ENCODE measurements at regions not wholly inside any gene's neighbourhood (a gene's known extent, or its start where the extent isn't known, plus 50 kb on each side); places are given as distances from the start of the nearest gene placed in this dataset.

DNA sequence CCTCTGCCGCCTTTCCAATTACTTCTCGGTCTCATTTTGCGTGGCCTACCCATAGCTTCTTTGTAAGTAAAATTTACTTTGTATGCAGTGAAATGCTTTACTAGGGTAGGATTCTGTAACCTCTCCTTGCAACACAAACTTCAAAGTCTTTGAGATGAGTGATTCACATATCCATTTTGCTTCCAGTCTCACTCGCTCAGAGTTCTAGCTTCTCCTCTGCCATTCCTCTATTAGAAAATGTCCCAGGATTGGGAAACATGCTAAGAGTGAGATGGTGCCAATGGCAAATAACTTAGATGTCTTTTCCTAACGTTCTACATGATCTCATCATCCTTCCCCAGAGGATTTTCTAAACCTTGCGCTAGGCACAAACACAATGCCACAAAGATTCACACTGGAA is 270.5 kb upstream of the SLC30A5 start:
- Mint-ChIP-seq H3K36me3 (ENCODE audit: low read depth, unreplicated experiment) (no peaks in the 10 kb centered on the region), H3K27me3 (ENCODE audit: unreplicated experiment) (no peaks in the 10 kb centered on the region), H3K9me3 (ENCODE audit: unreplicated experiment) (no peaks in the 10 kb centered on the region), H3K4me3 (ENCODE audit: unreplicated experiment) (no peak overlapping the region), H3K27ac (ENCODE audit: unreplicated experiment) (no peak overlapping the region), H3K4me1 (ENCODE audit: unreplicated experiment) (peaks cover 8% of the 10 kb centered on the region)
- no peak for DNase-seq (ENCODE audit: low spot score)
- TF ChIP-seq, protein P1, sequence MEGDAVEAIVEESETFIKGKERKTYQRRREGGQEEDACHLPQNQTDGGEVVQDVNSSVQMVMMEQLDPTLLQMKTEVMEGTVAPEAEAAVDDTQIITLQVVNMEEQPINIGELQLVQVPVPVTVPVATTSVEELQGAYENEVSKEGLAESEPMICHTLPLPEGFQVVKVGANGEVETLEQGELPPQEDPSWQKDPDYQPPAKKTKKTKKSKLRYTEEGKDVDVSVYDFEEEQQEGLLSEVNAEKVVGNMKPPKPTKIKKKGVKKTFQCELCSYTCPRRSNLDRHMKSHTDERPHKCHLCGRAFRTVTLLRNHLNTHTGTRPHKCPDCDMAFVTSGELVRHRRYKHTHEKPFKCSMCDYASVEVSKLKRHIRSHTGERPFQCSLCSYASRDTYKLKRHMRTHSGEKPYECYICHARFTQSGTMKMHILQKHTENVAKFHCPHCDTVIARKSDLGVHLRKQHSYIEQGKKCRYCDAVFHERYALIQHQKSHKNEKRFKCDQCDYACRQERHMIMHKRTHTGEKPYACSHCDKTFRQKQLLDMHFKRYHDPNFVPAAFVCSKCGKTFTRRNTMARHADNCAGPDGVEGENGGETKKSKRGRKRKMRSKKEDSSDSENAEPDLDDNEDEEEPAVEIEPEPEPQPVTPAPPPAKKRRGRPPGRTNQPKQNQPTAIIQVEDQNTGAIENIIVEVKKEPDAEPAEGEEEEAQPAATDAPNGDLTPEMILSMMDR (IDR thresholded peaks at IDR 0.05; ENCODE audit: unreplicated experiment), result no peak

DNA sequence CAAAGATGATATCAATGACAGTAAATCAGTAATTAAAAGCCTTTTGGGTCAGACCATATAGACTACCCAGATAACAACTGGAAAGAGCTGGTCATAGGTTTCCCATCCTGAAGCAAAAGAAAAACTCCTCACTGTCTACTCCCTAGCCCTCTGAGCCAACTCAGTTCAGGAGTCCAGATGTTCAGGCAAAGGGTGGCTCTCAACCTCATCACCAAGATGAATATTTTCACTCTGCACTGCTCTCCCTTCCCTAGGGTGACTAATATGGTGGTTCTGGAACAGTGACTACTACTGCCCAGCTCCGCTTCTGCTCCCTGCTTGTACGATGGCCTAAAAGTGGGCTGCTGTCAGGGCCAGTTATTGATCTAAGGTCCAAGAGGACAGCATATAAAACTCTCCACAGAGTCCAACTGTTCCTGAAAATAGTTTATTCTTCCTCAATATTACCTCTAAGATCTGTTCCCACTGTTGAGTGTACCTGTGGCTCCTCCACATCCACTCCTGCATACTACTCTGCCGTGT is 263.4 kb upstream of the SLC30A5 start:
- Mint-ChIP-seq H3K36me3 (ENCODE audit: low read depth, unreplicated experiment) (no peaks in the 10 kb centered on the region), H3K9me3 (ENCODE audit: unreplicated experiment) (no peaks in the 10 kb centered on the region), H3K4me1 (ENCODE audit: unreplicated experiment) (no peaks in the 10 kb centered on the region), H3K27ac (ENCODE audit: unreplicated experiment) (no peak overlapping the region), H3K27me3 (ENCODE audit: unreplicated experiment) (no peaks in the 10 kb centered on the region), H3K4me3 (ENCODE audit: unreplicated experiment) (no peak overlapping the region)
- no peak for DNase-seq (ENCODE audit: low spot score)
- TF ChIP-seq, protein P1 (IDR thresholded peaks at IDR 0.05; ENCODE audit: unreplicated experiment), result no peak

DNA sequence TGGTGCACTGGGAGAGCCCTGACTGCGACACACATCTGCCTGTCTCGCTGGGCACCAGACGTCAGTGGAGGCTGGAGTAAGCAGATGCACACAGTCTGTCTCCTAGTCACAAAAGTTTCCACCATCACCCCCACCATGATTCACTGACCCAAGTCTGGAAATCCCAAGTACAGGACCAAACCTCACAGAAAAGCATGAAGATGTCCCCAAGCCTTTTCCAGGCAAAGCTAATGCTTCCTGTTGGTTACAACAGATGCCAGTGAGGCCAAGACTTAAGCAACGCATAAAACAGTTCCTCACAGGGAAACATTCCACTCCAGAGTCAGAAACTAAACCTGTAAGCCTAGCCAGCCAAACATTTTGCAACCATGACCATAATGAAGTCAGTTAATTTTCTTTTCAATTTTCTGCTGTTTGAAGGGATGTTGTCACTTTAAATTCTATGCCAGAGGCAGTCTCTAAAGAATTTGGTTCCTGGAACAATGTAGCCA is 259.3 kb upstream of the SLC30A5 start:
- TF ChIP-seq, protein P1 (IDR thresholded peaks at IDR 0.05; ENCODE audit: unreplicated experiment), result no peak
- H3K36me3 Mint-ChIP-seq (ENCODE audit: low read depth, unreplicated experiment), result no peaks in the 10 kb centered on the region
- H3K4me1 Mint-ChIP-seq (ENCODE audit: unreplicated experiment), result no peaks in the 10 kb centered on the region
- no peaks in the 10 kb centered on the region for H3K9me3 Mint-ChIP-seq (ENCODE audit: unreplicated experiment)
- H3K4me3 Mint-ChIP-seq (ENCODE audit: unreplicated experiment), result no peak overlapping the region
- no peak for DNase-seq (ENCODE audit: low spot score)
- H3K27me3 Mint-ChIP-seq (ENCODE audit: unreplicated experiment), result peaks cover 3% of the 10 kb centered on the region
- no peak overlapping the region for H3K27ac Mint-ChIP-seq (ENCODE audit: unreplicated experiment)

DNA sequence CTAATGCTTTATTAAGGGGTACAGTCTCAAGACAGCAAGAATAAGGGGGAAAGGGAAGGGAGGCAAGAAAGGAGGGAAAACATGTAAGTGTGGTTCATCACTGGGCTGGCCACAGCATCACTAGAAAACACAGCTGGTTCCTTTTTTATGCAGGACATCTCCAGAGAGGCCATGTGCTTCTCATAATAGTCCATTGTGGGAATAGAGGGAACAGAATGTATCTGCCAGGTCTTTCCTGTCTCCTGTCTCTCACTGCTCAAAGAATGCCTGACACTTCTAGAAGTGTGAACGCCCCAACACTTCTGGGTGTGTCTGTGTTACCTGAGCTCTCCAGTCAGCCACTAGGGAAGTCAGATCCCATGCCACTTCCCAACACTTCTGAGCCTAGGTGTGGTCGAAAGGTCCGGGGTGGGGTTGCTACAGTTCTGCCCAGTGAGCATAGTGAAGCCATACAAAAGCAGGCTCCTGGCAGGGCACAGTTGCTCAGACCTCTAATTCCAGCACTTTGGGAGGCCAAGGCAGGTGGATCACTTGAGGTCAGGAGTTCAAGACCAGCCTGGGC is 255.6 kb upstream of the SLC30A5 start:
- peaks cover 3% of the 10 kb centered on the region for H3K27me3 Mint-ChIP-seq (ENCODE audit: unreplicated experiment)
- H3K27ac Mint-ChIP-seq (ENCODE audit: unreplicated experiment), result no peak overlapping the region
- TF ChIP-seq, protein P1 (IDR thresholded peaks at IDR 0.05; ENCODE audit: unreplicated experiment), result no peak
- no peaks in the 10 kb centered on the region for H3K36me3 Mint-ChIP-seq (ENCODE audit: low read depth, unreplicated experiment)
- H3K4me1 Mint-ChIP-seq (ENCODE audit: unreplicated experiment), result no peaks in the 10 kb centered on the region
- H3K4me3 Mint-ChIP-seq (ENCODE audit: unreplicated experiment), result no peak overlapping the region
- DNase-seq (ENCODE audit: low spot score), result no peak
- no peaks in the 10 kb centered on the region for H3K9me3 Mint-ChIP-seq (ENCODE audit: unreplicated experiment)

DNA sequence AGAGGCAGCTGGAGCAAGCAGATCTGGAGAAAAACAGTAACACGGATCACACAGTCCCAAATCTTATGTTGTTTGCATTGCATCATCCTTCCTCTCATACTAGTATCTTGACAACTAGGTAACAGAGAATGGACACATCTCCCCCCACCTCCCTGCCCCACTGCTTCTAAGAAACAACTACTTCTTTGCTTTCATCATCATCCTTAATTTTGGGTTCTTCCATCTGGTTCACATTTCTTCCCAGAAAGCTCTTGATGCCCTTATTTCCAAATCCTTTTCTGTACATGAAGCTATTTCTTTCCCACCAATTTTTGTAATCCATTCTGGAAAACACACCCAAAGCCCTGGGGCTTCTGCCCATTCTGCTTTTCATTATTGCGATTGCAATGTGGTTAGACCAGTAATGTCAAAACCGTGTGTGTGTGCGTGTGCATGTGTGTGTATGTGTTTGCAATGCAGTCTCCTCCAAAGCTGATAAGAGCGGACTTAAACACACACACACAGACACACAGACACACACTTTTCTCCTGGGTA is 254.7 kb upstream of the SLC30A5 start:
- Mint-ChIP-seq H3K36me3 (ENCODE audit: low read depth, unreplicated experiment) (no peaks in the 10 kb centered on the region), H3K4me3 (ENCODE audit: unreplicated experiment) (no peak overlapping the region), H3K27ac (ENCODE audit: unreplicated experiment) (no peak overlapping the region), H3K27me3 (ENCODE audit: unreplicated experiment) (peaks cover 3% of the 10 kb centered on the region), H3K4me1 (ENCODE audit: unreplicated experiment) (no peaks in the 10 kb centered on the region), H3K9me3 (ENCODE audit: unreplicated experiment) (no peaks in the 10 kb centered on the region)
- DNase-seq (ENCODE audit: low spot score), result no peak
- TF ChIP-seq, protein P1 (IDR thresholded peaks at IDR 0.05; ENCODE audit: unreplicated experiment), result no peak
